ENCODE measurements at regions not wholly inside any gene's neighbourhood (a gene's known extent, or its start where the extent isn't known, plus 50 kb on each side); places are given as distances from the start of the nearest gene placed in this dataset.

DNA sequence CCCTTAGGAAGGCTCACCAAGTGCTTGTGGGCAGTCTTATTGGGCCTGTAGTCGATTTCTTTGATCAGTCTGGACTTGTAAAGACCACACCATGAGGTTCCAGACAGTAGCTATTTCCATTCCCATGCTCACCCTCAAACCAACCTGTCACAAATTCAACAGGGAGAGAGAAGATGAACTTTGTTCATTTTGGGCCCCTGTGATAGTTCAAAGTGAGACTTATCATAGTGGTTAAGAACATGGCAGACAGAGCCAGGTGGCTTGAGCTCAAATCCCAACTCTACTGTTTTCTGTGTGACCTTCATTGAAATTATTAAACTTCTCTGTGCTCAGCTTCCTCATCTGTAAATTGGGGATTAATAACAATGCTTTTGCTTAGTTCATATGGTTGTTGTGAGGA, 53.9 kb upstream of the CTLA4 start:
- no peak for DNase-seq (ENCODE audit: low read depth)

DNA sequence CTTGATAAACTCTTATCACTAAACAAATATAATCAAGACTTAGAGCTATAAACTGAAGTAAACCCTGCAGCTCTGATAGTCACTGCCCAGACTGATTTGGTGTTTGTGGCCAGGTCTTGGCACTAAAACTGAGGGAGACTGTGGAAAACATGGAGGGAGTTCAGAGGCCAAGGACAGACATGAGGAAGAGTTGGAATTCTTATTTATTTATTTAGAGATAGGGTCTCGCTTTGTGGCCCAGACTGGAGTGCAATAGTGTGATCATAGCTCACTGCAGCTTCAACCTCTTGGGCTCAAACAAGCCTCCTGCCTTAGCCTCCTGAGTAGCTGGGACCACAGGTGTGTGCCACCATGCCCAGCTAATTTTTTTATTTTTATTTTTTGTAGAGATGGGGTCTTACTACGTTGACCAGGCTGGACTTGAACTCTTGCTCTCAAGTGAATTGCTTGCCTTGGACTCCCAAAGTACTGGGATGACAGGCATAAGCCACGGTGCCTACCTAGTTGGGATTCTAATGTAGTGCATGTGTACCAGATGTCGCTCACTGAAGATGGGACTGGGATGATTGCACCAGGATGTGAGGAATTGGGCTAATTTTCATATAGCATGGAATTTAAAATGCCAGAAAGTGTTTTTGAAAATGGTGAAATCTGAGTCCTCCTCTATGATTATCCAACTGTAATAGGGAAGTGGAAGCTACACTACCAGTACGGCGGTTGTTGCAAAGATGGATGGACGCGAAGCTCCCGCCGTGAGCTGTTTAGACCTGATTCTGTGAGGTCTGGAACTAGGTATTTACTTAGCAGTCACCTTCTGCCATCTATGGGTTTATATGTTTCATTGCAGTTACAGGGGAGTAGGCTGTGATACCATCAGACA, 52.7 kb upstream of the CTLA4 start:
- DNase-seq (ENCODE audit: low read depth) = peak; percentile 78

DNA sequence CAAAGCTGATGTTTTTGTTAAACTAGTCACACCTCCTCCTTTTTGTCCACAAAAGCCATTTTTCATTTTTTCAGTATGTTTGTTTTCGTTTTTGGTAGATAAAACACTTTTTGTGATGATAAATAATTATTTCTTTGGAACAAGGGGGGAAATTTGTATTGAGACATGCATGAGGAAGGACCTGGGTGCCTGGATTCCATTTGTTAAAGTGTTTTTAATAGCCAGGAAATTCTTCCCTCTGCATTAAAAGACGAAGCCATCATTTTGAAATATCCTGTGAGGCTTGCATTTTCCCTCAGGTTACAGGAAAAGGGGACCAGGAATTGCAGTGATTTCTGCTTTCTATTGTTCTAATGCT, 52.1 kb upstream of the CTLA4 start:
- no peak for DNase-seq (ENCODE audit: low read depth)

DNA sequence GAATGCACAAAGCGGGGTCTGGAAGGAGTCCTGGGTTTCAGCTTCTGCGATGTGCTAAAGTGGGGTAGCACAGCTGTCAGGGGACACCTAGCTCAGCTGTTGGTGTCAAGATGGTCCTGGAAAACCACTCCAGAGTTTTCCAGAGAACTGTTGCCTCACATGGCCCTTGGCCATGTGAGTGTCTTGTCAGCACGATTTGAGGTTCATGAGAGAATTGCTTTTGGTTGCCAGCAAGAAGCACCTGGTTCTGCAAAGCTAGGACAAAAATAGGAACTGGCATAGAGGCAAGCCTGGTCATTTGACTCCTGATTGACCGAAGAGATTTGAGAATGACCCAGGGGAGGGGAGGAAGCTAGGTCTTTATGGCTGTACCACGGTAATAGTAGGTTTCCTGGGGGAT, 50.4 kb upstream of the CTLA4 start:
- DNase-seq (ENCODE audit: low read depth) = no peak
